Suppressor macrophage treated with lipopolysaccharide for 4 hours (primary cell): ENCODE measurements at regions not wholly inside any gene's neighbourhood (a gene's known extent, or its start where the extent isn't known, plus 50 kb on each side); places are given as distances from the start of the nearest gene placed in this dataset.

Experiments used
- DNase-seq: peaks from one replicate; pipeline ENCODE4 v3.0.0-alpha.2; 2020

DNA sequence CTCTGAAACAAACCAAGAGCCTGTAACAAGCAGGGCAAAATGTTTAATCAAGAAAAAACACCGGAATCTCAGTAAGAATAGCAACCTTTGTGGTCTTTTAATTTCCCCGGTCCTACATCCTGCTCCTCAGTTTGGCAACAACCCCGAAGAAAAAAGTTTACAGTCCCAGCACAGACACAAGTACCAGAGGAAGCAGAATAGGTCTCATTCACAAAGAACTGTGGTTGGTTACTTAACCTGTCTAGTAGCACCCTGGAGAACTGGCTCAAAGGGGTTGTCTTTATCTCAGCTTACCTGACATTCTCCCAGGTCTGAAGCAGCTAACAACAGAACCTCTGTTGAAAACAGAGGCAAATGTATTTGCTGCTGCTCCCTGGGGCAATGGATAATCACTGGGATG lies 399.3 kb downstream of the AJAP1 start:
- no peak for DNase-seq

DNA sequence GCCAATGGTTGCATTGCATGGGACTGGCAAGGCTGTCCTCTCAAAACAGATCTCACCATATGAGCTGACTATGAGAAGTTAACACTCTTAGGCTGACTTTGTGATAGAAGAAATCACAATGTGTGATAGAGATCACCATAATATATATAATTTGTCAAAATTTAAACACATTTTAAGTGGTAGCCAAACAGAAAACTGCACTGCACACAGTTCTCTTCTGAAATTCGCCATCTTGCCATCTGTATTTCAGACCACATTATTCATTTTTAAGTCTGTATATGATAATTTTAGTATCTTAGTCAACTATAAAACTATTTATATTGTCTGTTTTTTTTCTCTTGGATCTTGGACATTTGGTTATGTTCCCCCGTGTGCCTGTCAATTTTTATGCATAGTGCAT lies 374.7 kb downstream of the AJAP1 start:
- DNase-seq, result no peak

DNA sequence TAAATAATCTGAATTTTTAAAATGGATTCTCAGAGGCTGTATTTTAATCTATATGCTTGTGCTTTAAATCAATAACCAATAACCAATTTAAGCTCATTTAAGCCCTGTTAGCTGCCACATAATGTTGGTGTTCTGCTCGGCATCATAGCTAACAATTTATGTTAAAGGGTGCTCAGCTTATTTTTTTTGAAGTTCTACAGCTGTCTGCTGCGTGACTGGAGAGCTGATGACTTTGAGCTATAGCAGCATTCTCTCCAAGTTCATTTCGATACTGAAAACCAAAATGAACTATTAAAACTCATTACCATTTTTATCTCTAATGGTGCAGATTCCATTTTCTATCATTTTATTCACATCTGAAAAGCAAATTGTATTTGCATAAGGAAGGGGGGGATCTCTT lies 357.8 kb downstream of the AJAP1 start:
- DNase-seq, result no peak

DNA sequence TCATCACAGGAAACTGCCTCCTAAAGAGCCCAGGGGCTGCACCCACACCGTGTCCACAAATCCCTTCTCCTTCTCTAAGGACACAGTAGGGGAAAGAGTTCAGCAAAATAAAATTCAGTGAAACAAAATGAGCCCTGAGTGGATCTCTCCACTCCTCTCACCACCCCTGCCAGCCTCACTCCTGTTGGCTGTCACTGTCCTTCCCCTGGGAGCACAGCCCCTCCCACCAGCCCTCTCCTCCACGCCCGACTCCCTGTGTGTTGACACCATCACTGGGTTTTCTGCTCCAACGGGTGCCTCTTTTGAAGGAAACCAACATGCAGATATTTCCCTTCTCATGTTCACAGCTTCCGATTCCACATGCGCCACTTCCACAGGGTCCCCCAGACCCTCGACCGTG lies 356.2 kb downstream of the AJAP1 start:
- DNase-seq, result no peak

DNA sequence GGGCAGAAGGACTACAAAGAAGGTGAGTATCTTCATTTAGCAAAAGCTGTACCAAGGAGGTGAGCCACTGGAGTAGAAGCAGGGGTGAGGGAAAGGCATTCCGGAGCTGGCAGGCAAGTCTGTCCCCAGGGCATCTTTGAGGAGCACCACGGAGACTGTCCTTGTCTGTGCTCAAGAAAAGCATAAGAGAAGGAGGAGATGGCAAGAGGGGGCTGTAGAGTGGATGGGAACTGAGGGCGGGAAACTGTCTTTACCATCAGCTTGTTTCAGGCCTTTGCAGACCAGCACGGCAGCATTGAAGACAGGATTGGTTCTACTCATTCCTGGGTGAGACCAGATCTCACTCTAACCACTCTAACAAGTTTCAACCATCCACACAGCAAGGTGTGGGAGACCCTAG lies 355.8 kb downstream of the AJAP1 start:
- no peak for DNase-seq

DNA sequence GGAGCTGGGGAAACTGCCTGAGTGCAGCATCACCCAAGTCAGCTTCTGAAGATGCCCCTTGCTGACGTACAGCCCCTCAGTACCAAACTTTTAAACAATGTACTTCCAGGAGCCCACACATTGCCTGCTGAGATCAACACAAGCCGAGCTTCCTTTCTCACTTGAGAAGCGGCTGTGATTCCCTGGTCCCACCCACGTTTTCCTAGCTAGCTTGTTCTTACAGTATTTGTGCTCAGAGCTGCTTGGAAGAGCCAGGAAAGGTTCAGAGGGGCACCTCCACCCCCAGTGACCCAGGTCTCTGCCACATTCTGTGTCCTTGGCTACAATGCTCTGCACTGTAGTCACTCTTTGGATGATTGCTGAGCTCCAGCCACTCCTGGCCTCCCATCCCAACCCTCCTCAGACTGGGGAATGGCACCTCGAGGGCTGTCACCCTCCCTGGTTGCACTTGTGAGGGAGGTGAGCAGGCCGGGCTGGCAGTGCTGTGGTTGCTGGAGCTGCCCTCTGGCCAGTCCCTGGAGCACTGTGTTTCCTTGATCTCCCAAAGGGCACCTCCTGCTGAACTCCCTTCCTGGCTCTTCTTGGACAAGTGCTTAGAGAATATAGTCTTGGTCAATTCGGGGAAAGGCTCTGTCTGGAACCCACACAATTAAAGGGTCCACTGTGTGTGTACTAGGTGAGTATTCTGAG lies 355.1 kb downstream of the AJAP1 start:
- no peak for DNase-seq

DNA sequence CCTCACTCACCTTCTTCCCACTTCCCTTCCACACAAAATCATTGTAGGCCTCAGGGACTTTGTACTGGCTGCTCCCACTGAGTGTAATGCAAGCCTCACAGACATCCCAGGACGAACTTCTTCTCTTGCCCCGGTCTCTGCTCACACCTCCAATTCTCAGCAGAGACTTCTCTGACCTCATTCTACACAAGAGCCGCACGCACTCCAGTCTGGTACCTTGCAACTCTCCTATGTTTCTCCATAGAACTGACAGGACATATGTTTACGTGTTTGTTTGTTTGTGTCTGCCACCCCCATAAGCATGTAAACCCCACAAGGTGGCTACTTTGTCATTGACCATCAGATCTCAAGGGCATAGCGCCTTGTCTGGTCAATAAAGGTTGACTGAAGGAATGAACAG lies 350.8 kb downstream of the AJAP1 start:
- DNase-seq, result no peak

DNA sequence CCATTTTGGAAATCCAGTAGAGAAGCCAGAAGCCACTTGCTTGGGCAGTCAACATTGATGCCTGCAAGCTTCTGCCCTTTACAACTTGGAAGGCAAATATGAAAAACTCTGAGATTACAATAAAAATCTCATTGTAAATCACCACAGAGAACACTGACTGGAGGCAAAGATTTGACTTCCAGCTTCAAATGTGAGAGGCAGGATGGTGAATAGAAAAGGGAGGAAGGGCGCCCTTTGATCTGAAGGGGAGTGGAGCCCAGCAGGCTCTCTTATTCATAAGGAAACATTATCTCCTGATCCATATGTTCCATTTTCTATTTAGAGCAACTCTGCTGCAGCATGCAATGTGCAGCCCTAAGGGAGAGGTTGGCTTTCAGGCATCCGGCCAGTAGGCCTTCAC lies 348.3 kb downstream of the AJAP1 start:
- no peak for DNase-seq

DNA sequence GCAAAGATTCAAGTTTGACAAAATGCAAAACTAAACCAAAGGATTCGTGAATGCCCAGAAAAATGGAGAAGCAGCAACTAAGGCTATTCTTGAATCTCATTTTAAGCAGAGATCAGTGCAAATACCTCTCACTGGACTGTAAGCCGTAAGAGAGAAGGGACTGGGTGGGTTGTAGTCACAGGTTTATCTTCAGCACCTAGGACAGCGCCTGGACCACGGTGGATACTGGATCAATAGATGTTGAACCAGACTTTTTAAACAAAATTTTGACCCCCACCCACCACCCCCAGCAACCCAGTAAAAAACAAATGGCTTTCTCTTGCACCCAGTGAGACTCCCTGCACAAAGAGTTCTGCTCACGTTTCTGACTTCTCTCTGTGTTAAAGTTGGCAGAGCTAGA lies 347.1 kb downstream of the AJAP1 start:
- no peak for DNase-seq

DNA sequence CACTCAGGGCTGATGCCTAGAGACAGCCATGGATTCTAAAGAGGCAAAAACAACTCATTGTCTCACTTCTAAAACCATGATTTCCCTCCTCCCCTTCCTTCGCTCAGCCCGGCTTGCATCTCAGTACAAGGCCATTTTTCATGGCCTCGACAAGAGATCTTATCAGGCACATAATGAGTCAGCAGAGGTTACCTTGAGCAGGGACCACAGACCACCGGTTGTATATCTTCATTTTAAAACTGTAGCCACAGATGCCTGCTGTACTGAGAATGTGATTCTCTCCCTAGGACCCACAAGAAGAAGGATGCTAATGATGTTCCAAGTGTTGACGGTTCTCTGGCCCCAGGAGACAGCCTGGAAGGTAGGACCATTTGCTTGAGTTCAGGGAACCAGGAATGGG lies 331.9 kb downstream of the AJAP1 start:
- DNase-seq, result no peak

DNA sequence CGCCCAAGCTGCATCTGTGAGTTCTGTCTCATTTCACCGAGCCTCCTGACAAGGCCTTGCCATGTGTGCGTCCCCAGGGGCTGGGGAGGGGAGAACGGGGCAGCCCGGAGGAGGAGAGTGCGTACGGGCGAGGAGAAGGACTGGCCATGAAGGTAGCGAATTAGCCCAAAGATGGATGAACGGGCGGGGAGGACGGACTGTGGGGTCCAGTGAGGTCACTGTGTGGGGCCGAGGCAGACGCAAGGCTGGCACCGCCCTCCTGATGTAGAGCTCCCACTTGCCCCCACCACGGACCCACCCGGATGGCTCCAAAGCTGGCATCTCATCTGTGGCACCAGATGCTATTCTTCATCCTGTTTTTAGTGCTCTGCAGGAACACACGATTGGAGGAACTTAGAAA lies 330.4 kb downstream of the AJAP1 start:
- DNase-seq, result no peak

DNA sequence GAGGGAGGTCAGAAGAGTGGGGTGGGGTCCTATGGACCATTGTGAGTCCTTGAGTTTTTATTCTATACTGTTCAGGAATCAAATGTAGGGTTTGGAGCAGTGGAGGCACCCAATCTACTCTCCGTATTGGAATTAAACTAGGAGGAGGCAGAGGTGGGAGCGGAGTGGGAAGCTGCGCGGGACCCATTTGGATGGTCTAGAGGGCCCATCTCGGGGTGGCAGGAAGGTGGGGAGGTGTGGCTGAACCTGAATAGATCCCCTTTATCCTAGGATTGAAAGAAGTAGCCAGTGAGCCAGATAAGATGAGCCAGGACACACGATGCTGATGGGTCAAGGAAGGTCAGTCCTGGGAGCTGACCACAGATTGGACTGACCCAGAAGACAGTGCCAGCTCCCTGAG lies 325.8 kb downstream of the AJAP1 start:
- no peak for DNase-seq

DNA sequence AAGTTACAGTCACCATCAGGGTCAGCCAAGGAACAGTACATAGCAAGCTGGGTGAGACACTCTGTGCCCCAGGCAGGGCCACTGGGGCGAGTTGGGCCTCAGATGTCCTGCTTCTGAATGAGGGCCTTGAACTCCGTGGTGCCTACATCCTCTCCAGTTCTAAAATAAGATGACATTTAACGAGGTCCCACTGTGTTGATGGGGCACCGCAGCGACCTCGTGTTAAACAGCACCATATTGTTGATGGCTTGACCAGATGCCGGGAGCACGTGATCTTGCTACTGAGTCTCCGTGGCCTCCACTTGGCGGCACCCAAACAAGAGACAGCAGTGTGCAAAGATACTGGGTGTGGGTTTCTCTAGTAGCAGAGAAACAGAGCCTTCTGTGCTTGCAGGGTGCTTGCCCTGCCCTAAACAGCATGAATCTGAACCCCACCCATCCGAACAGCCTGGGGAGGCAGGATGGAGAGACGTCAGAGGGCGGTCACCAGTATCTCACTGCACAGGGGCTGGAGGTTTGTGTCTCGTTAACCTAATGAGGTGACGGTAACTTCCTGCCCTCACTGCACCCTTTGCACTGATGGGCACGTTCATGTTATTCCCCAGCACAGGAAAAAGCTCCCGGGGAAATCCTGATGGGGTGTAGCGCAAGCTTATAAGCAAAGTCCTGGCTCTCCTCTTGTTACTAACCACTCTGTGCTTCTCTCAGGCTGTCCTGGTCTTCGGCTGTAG lies 324.4 kb downstream of the AJAP1 start:
- DNase-seq, result no peak

DNA sequence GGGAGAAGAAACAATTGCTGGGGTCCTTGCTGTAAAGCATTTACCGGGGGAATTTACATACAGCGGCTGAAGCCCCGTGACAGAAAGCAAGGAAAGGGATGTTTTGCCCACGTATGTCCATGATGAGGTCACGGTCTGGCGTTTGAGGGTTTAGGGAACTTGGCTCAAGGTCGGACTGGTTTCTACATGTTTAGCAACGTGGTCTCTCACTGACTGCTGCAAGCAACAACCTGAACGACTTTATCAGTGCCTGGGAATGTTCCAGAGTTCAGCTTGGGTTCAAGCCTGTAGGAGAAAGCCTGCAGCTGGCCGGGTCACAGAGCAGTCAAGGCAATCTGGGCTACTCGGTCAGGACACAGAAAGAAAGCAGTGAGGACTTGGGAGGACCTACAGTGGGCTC lies 323.3 kb downstream of the AJAP1 start:
- no peak for DNase-seq

DNA sequence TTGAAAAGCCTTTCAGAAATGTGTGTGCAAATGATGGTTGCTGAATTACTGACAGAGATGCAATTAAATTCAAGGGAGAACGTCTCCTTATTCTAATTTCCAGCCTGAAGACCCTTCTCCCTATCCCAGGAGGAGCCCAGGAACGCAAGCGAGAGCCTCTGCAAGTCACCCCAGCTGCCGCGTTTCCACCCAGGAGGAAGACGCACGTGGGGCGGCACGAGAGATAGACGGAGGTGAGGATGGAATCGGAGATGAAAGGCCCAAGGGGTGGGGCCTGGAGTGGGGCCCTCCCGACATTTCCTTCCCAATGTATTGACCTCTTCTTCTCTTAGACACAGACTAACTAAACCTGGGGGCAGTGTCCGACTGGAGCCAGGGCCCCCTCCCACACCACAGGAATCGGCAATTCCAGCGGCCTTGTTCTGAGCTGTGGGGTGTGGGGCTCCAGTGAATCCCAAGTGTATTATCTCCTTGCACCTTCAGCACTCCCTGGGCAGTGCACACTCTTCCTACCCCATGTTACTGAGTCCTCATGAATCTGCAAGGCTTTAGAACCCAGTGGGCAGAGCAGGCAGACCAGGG lies 322.5 kb downstream of the AJAP1 start:
- no peak for DNase-seq

DNA sequence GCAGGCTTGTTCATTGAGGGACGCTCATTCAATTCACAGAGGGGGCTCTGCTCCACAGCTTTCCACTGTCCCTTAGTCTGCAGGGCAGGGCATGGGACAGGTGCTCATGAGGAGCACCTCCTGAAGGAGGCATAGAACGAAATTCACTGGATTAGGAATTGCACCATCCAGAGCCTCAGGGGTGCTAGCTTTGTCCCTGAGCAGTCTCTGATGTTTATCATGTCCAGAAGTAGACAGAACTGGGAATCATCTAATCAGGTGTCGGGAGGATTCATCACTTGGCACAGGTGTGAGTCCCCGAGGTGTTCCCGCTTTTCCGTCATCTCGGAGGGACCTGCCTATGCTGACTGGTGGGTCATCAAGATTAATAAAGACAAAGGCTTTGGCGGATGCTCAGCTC lies 321.4 kb downstream of the AJAP1 start:
- DNase-seq, result no peak

DNA sequence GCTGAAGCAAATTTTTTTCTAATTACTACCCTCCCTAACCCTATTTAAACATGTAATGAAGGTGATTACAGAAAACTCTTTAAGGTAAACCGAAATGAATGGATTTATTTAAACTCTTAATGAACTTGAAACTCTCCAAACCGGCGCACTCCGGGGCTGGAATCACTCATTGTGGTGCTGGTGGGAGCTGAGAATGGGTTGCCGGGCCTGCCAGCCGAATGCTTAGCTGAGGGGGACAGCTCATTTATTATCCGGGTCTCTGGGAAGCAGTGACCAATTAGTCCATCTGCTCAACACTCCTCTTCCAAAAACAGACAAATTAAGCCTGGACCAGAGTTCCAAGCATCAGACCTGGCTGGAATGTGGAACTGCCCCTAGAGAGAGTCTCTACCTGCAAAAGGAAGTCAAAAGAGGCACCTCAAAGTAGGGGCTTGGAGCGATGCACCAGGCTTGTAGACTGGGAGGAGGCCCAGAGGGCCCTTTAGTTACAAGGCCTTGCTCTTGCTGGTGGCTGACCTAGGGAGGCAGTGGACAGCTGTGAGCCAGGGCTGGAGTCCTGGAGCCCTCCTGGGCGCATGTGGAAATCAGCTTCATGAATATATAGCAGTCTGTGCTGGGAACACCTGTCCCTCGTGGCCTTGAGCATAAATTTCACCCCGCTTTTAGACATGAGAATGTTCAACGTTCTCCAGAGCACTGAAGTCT lies 320.7 kb downstream of the AJAP1 start:
- no peak for DNase-seq

DNA sequence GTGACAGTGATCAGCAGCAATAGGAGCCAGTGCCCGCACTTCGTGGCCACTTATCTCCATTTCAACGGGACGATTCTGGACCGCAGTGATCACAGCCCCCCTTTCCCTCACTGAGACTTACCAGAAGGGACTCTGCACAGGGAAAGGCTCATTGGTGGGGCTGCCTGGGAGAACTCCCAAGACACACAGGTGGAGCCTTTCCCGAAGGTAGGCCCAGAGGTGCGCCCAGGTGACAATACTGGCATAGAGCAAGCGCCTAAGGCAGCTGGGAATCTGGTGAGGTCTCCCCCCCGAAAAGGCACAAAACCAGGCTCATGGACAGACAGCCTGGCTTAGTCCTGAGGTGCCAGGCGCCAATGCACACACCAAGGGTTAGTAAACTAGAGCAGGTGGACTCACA lies 318.9 kb downstream of the AJAP1 start:
- DNase-seq, result no peak

DNA sequence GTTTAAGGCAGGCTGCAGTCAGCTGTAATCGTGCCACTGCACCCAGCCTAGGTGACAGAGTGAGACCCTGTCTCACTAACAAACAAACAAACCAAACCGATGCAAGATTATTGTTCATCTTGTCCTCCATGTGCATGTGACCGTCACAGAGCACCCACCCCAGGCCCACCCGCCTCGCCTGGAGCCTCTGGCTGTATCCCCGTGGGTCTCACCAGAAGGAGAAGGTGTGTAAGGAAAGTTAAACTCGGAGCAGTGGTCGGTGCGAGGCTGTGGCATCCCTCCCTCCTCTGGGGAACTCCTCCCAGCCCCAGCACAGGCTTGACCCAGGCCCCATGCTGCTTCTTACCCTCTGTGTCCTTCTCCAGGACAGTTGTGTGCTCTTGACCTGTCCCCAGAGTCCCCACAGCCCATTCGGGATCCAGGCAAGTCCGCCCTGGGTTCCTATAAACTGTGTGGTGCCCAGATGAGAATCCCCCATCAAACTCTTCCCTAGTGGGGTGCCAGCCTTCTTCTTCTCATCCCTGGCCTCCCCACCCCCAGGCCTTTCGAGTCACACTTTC lies 318.4 kb downstream of the AJAP1 start:
- no peak for DNase-seq

DNA sequence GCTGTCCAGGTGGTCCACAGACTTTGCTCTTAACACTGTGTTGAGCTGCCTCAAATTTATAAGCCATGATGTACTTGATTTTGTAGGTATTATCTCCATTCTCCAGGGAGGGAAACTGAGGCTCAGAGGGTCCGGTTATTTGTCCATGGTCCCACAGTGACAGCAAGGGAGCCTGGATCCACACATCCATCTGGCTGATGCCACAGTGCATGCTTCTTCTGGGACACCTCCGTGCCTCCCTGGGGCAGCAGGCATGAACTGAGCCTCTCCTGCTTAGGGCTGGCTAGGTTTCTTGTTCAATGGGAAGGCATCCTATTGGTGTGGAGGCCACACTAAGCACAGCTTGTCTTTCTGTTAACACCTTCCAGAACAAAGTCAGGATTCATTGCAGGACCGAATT lies 317.3 kb downstream of the AJAP1 start:
- no peak for DNase-seq

DNA sequence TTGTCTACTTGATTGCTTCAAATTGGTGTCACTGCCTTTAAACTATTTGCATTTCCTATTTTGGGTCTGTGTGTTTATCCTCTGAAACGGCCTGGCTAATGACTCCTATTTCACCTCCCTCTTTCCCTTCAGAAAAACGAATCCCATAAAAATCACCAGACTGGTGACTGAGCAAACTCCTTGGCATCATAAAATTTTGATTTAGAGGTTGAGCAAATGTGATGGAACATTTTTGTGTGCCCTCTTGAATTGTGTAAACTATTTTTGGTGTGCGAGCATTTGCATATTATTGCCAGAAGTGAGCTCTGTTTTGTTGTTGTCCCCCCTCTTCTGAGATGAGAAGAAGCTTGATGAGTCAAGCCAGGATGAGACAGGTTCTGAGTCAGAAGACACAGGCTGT lies 316.1 kb downstream of the AJAP1 start:
- DNase-seq, result no peak

DNA sequence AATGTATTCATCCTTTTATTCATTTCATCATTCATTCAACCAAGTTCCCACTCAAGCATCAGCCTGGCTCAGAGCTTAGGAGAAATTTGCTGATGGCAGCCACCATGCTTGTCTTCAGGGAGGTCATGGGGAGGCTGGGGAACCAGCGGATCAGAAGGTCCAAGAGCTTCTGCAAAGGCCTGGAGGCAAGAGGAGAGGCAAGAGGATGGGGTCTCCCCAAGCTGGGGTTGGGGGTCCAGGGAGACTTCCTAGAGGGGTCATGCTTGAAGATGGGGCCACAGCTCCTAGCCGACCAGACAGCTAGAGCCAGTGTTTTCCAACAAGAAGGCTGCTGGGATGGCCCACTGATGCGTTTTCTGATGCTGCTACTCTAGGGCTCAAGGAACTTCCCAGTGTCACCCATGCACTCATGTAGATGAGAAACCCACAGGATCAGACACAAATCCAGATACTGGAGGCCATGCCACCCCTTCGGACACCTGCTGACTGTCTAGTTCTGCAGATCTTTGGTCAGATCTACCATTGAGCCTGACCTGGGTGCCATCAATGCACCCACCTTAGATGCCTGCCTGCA lies 315.2 kb downstream of the AJAP1 start:
- no peak for DNase-seq

DNA sequence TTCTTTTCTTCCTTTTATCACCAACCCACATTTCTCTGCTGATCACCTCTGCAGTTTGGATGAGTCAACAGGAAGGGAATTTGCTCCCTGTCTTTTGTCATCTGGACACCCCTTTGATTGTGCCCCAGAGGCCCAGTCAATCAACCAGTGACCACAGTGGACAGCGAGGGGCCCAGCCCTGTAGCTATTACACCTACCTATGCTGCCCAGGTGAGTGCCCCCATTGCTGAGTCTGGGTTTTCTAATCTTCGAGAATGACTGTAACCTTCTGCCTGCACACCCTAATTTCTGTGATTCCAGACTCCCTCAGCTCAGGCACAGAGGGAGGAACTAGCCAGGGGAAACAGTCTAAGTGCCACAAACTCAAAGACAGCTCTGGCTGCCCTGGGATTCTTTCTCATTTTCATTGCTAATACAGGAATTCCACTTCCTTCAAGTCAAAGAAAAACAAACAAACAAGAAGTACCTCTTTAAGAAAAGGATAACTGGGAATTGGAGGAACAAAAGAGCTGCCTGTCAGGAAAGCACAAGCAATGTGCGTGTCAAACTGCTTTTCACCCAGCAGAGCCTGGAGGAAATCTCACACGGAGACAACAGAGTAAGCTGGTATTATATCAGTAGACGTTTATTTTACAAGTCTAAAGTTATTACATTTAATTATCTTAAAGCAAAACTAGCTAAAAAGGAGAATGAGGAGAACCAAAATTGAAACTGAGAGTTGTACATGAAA lies 311.1 kb downstream of the AJAP1 start:
- no peak for DNase-seq
